Sigmoid colon (tissue), 6 donors: ENCODE measurements at regions not wholly inside any gene's neighbourhood (a gene's known extent, or its start where the extent isn't known, plus 50 kb on each side); places are given as distances from the start of the nearest gene placed in this dataset.

ENCODE experiments used
- DNase-seq: peaks from one replicate; pipeline ENCODE4 v3.0.0-alpha.2; 2019
- H3K27ac ChIP-seq, 4 donors: fragments of 200-600 bp; sonication (generic); one replicate each; pipeline ENCODE4 v1.5.1; 2016 to 2019; ENCODE audit warnings: mild to moderate bottlenecking in 1 of 4
- H3K27me3 ChIP-seq, 3 donors: fragments of 200-600 bp; sonication (generic); one replicate each; pipeline ENCODE4 v1.5.1; 2019; ENCODE audit warnings: mild to moderate bottlenecking in 1 of 3
- H3K36me3 ChIP-seq, 4 donors: fragments of 200-600 bp; sonication (generic); one replicate each; pipeline ENCODE4 v1.5.1; 2016 to 2019
- H3K4me1 ChIP-seq, 4 donors: fragments of 200-600 bp; sonication (generic); one replicate each; pipeline ENCODE4 v1.5.1; 2017 to 2019
- H3K4me3 ChIP-seq, 4 donors: fragments of 200-600 bp; sonication (generic); one replicate each; pipeline ENCODE4 v1.5.1; 2017 to 2019; ENCODE audit warnings: mild to moderate bottlenecking in 2 of 4, moderate library complexity in 1 of 4
- H3K9me3 ChIP-seq, 4 donors: fragments of 200-600 bp in 3 of 4; sonication (generic) in 3 of 4; one replicate each; pipeline versions ENCODE4 v1.5.1 to v1.6.1; 2013 to 2019
- CTCF ChIP-seq, 4 experiments: fragments of 450-650 bp in 3 of 4; fragments of 200-600 bp in 1 of 4; IDR thresholded peaks; one replicate each; pipeline ENCODE4 v1.5.1; 2016 to 2019; ENCODE audit warnings: antibody characterized with exemption in 4 of 4, mild to moderate bottlenecking in 3 of 4, moderate library complexity in 2 of 4
- EP300 ChIP-seq, 4 donors: sonication (generic); formaldehyde crosslinking; IDR thresholded peaks; one replicate each; pipeline ENCODE4 v1.6.1; 2017; ENCODE audit warnings: antibody characterized with exemption in 4 of 4
- POLR2A ChIP-seq, 2 donors: fragments of 450-650 bp; IDR thresholded peaks; one replicate each; pipeline ENCODE4 v1.6.1; 2016; ENCODE audit warnings: antibody characterized with exemption in 2 of 2, mild to moderate bottlenecking in 2 of 2, moderate library complexity in 2 of 2
- POLR2AphosphoS5 ChIP-seq, 4 donors: sonication (generic); formaldehyde crosslinking; IDR thresholded peaks; one replicate each; pipeline ENCODE4 v1.6.1; 2017; ENCODE audit warnings: antibody characterized with exemption in 4 of 4
- WGBS, 2 donors: extraction: QIAGEN DNeasy Blood & Tissue Kit; methylation state at CpG; one replicate each; pipeline ENCODE4 v1.1.7; 2013; 5-methylcytosine and 5-hydroxymethylcytosine counted together
- intact Hi-C: fragments of 100-400 bp; cut with DNase I; formaldehyde crosslinking; loops from one replicate; pipeline ENCODE4 v1.15.1; 2023
- donor health status: healthy with polysubstance abuse.
- donor health status: healthy.

GRCh38 chr3:148477375-148477774 is 220.3 kb upstream of the AGTR1 start:
- Histone ChIP-seq H3K36me3 (no peaks in the 10 kb centered on the region), H3K27ac (no peak overlapping the region), H3K4me1 (no peaks in the 10 kb centered on the region), H3K4me3 (no peak overlapping the region), H3K27me3 (no peaks in the 10 kb centered on the region), H3K9me3 (no peaks in the 10 kb centered on the region)
- TF ChIP-seq EP300 (IDR thresholded peaks at IDR 0.05) (no peak), POLR2AphosphoS5 (IDR thresholded peaks at IDR 0.05) (no peak), CTCF (IDR thresholded peaks at IDR 0.05) (no peak), POLR2A (IDR thresholded peaks at IDR 0.05) (no peak)
- intact Hi-C loops: no loop called here
- 90 to 91% methylated on average over 2 of the region's 2 CpGs for WGBS, 2 donors
- no peak for DNase-seq

- Histone ChIP-seq H3K9me3 (no peaks in the 10 kb centered on the region), H3K4me3 (no peak overlapping the region), H3K27ac (no peak overlapping the region), H3K36me3 (no peaks in the 10 kb centered on the region), H3K4me1 (no peaks in the 10 kb centered on the region), H3K27me3 (no peaks in the 10 kb centered on the region)
- 83 to 87% methylated on average over 3 of the region's 3 CpGs for WGBS, 2 donors
- TF ChIP-seq CTCF (IDR thresholded peaks at IDR 0.05) (no peak), POLR2A (IDR thresholded peaks at IDR 0.05) (no peak), POLR2AphosphoS5 (IDR thresholded peaks at IDR 0.05) (no peak), EP300 (IDR thresholded peaks at IDR 0.05) (no peak)
- DNase-seq: no peak
- intact Hi-C loops: no loop called here
Observed at GRCh38 chr3:148493631-148494030, 204.1 kb upstream of the AGTR1 start.

- WGBS, 2 donors: 82 to 88% methylated on average over 1 of the region's 1 CpG
- Histone ChIP-seq H3K27ac (no peak overlapping the region), H3K4me1 (no peaks in the 10 kb centered on the region), H3K4me3 (no peak overlapping the region), H3K36me3 (no peaks in the 10 kb centered on the region), H3K9me3 (no peaks in the 10 kb centered on the region), H3K27me3 (no peaks in the 10 kb centered on the region)
- TF ChIP-seq CTCF (IDR thresholded peaks at IDR 0.05) (no peak), EP300 (IDR thresholded peaks at IDR 0.05) (no peak), POLR2A (IDR thresholded peaks at IDR 0.05) (no peak)
- intact Hi-C loops: no loop called here
- no peak for DNase-seq
Observed at GRCh38 chr3:148494451-148494850, 203.3 kb upstream of the AGTR1 start.

GRCh38 chr3:148500881-148501280 is 196.8 kb upstream of the AGTR1 start:
- intact Hi-C loops: no loop called here
- H3K36me3 ChIP-seq: no peaks in the 10 kb centered on the region
- no peak overlapping the region for H3K4me3 ChIP-seq
- H3K27ac ChIP-seq: peak overlapping the region in 1 of 4 donors; percentile 27
- no peaks in the 10 kb centered on the region for H3K27me3 ChIP-seq
- no peak for DNase-seq
- TF ChIP-seq EP300 (IDR thresholded peaks at IDR 0.05) (no peak), CTCF (IDR thresholded peaks at IDR 0.05) (no peak), POLR2AphosphoS5 (IDR thresholded peaks at IDR 0.05) (no peak), POLR2A (IDR thresholded peaks at IDR 0.05) (no peak)
- H3K9me3 ChIP-seq: no peaks in the 10 kb centered on the region
- H3K4me1 ChIP-seq: peaks cover 0 to 8% (median 0%) of the 10 kb centered on the region in 4 donors

GRCh38 chr3:148510116-148510515 is 187.6 kb upstream of the AGTR1 start:
- TF ChIP-seq EP300 (IDR thresholded peaks at IDR 0.05): no peak
- TF ChIP-seq POLR2A (IDR thresholded peaks at IDR 0.05): no peak
- TF ChIP-seq CTCF (IDR thresholded peaks at IDR 0.05): no peak
- no peak for TF ChIP-seq POLR2AphosphoS5 (IDR thresholded peaks at IDR 0.05)
- Histone ChIP-seq H3K4me1 (peaks cover 0 to 9% (median 0%) of the 10 kb centered on the region in 4 donors), H3K9me3 (no peaks in the 10 kb centered on the region), H3K27ac (no peak overlapping the region), H3K27me3 (no peaks in the 10 kb centered on the region), H3K36me3 (no peaks in the 10 kb centered on the region), H3K4me3 (no peak overlapping the region)
- DNase-seq: no peak
- intact Hi-C loops: no loop called here
